ENCODE measurements at regions not wholly inside any gene's neighbourhood (a gene's known extent, or its start where the extent isn't known, plus 50 kb on each side); places are given as distances from the start of the nearest gene placed in this dataset.
"Not testable (repeated sequence)": the region's sequence is repeated elsewhere in the genome, so short reads cannot be mapped to it uniquely, and the experiment has no call there.

GRCh38 chr2:173467751-173468150, 113.1 kb downstream of the CDCA7 start:
- DNase-seq (ENCODE audit: extremely low read depth, low read depth, low spot score), result no peak

GRCh38 chr2:173468266-173468793, 113.7 kb downstream of the CDCA7 start:
- DNase-seq (ENCODE audit: extremely low read depth, low read depth, low spot score), result no peak

GRCh38 chr2:173472112-173472511, 117.4 kb downstream of the CDCA7 start:
- no peak for DNase-seq (ENCODE audit: extremely low read depth, low read depth, low spot score)

- DNase-seq (ENCODE audit: extremely low read depth, low read depth, low spot score), result no peak
These were observed 128.5 kb downstream of the CDCA7 start for GRCh38 chr2:173483137-173483536.

- no peak for DNase-seq (ENCODE audit: extremely low read depth, low read depth, low spot score)
These were observed 134.2 kb downstream of the CDCA7 start for GRCh38 chr2:173488861-173489260.

GRCh38 chr2:173491418-173491817, 136.7 kb downstream of the CDCA7 start:
- DNase-seq (ENCODE audit: extremely low read depth, low read depth, low spot score), result no peak

- no peak for DNase-seq (ENCODE audit: extremely low read depth, low read depth, low spot score)
These were observed 139.2 kb downstream of the CDCA7 start for GRCh38 chr2:173493874-173494273.

- no peak for DNase-seq (ENCODE audit: extremely low read depth, low read depth, low spot score)
These were observed 142.1 kb downstream of the CDCA7 start for GRCh38 chr2:173496746-173497145.

GRCh38 chr2:173500953-173501352, 146.3 kb downstream of the CDCA7 start:
- DNase-seq (ENCODE audit: extremely low read depth, low read depth, low spot score), result no peak

GRCh38 chr2:173502296-173502695, 147.6 kb downstream of the CDCA7 start:
- no peak for DNase-seq (ENCODE audit: extremely low read depth, low read depth, low spot score)

GRCh38 chr2:173511357-173511756, 156.7 kb downstream of the CDCA7 start:
- no peak for DNase-seq (ENCODE audit: extremely low read depth, low read depth, low spot score)

GRCh38 chr2:173511942-173512341, 157.3 kb downstream of the CDCA7 start:
- no peak for DNase-seq (ENCODE audit: extremely low read depth, low read depth, low spot score)

- no peak for DNase-seq (ENCODE audit: extremely low read depth, low read depth, low spot score)
These were observed 158.5 kb downstream of the CDCA7 start for GRCh38 chr2:173513107-173513727.

- no peak for DNase-seq (ENCODE audit: extremely low read depth, low read depth, low spot score)
These were observed 166.2 kb downstream of the CDCA7 start for GRCh38 chr2:173520918-173521317.

- no peak for DNase-seq (ENCODE audit: extremely low read depth, low read depth, low spot score)
These were observed 166.9 kb downstream of the CDCA7 start for GRCh38 chr2:173521450-173522192.

- no peak for DNase-seq (ENCODE audit: extremely low read depth, low read depth, low spot score)
These were observed 168.8 kb downstream of the CDCA7 start for GRCh38 chr2:173523497-173523896.

GRCh38 chr2:173524256-173524955, 169.7 kb downstream of the CDCA7 start:
- DNase-seq (ENCODE audit: extremely low read depth, low read depth, low spot score), result no peak

- not testable (repeated sequence) for DNase-seq (ENCODE audit: extremely low read depth, low read depth, low spot score)
These were observed 178.3 kb downstream of the CDCA7 start for GRCh38 chr2:173532732-173533531.

GRCh38 chr2:173537694-173538093, 183.0 kb downstream of the CDCA7 start:
- DNase-seq (ENCODE audit: extremely low read depth, low read depth, low spot score), result no peak

GRCh38 chr2:173539615-173540014, 184.9 kb downstream of the CDCA7 start:
- DNase-seq (ENCODE audit: extremely low read depth, low read depth, low spot score), result no peak
